Peyer's patch (tissue), 4 donors: ENCODE measurements at regions not wholly inside any gene's neighbourhood (a gene's known extent, or its start where the extent isn't known, plus 50 kb on each side); places are given as distances from the start of the nearest gene placed in this dataset.

Experiments
- POLR2A ChIP-seq, 2 donors: fragments of 450-650 bp; IDR thresholded peaks; one replicate each; pipeline ENCODE4 v1.5.1; 2017; ENCODE audit warnings: antibody characterized with exemption in 2 of 2, mild to moderate bottlenecking in 2 of 2, moderate library complexity in 2 of 2
- TF ChIP-seq, protein P1 (sequence below), 6 experiments: fragments of 450-650 bp in 4 of 6; fragments of 200-600 bp in 2 of 6; sonication (generic) in 1 of 6; IDR thresholded peaks; one replicate each; pipeline ENCODE4 v1.5.1; 2017 to 2019; ENCODE audit warnings: antibody characterized with exemption in 6 of 6, mild to moderate bottlenecking in 3 of 6, moderate library complexity in 1 of 6

DNA sequence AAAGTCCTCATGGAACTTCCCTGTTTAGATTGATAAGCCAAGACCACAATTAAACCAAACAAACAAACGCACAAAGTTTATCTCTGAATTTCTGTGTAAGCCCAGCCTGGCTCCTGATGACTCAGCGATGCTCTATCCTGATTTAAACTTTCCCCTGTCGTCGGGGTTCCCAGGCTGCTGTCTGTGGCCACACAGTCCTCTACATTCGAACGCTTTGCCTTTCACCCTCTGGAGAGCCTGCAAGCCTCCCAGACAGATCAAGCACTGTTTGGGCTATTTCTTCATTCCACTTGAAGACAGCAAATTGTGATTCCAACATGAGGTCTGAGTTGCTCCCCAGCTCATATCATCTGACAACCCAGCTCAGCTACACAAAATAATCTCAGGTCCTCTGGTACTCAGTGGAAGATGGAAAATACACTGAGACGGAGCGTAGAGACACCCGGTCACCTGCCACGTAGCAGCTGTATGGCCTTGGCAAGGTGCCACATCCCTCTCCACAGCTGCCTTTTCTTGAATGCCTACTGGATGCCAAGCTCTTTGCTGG lies 51.2 kb downstream of the CYRIA start:
- TF ChIP-seq, protein P1, sequence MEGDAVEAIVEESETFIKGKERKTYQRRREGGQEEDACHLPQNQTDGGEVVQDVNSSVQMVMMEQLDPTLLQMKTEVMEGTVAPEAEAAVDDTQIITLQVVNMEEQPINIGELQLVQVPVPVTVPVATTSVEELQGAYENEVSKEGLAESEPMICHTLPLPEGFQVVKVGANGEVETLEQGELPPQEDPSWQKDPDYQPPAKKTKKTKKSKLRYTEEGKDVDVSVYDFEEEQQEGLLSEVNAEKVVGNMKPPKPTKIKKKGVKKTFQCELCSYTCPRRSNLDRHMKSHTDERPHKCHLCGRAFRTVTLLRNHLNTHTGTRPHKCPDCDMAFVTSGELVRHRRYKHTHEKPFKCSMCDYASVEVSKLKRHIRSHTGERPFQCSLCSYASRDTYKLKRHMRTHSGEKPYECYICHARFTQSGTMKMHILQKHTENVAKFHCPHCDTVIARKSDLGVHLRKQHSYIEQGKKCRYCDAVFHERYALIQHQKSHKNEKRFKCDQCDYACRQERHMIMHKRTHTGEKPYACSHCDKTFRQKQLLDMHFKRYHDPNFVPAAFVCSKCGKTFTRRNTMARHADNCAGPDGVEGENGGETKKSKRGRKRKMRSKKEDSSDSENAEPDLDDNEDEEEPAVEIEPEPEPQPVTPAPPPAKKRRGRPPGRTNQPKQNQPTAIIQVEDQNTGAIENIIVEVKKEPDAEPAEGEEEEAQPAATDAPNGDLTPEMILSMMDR (IDR thresholded peaks at IDR 0.05): no peak
- TF ChIP-seq POLR2A (IDR thresholded peaks at IDR 0.05): no peak
